NCI-H128 (cell line): ENCODE measurements at regions not wholly inside any gene's neighbourhood (a gene's known extent, or its start where the extent isn't known, plus 50 kb on each side); places are given as distances from the start of the nearest gene placed in this dataset.
"Not testable (repeated sequence)": the region's sequence is repeated elsewhere in the genome, so short reads cannot be mapped to it uniquely, and the experiment has no call there.

Experiments used
- DNase-seq: peaks from one replicate; lab custom pipeline; 2025; ENCODE audit not compliant: unreplicated experiment; lab: John Stamatoyannopoulos, UW

GRCh38 chr22:48823941-48824340 lies 1003.7 kb downstream of the BRD1 start:
- DNase-seq = no peak

- no peak for DNase-seq
Measured at GRCh38 chr22:48822278-48823233, 1005.1 kb downstream of the BRD1 start.

- DNase-seq = no peak
Measured at GRCh38 chr22:48821727-48822126, 1005.9 kb downstream of the BRD1 start.

GRCh38 chr22:48821346-48821690 lies 1006.4 kb downstream of the BRD1 start:
- DNase-seq = no peak

GRCh38 chr22:48820481-48821345 lies 1007.0 kb downstream of the BRD1 start:
- no peak for DNase-seq

GRCh38 chr22:48819961-48820360 lies 1007.7 kb downstream of the BRD1 start:
- no peak for DNase-seq

GRCh38 chr22:48819232-48819631 lies 1008.4 kb downstream of the BRD1 start:
- DNase-seq = no peak

GRCh38 chr22:48817491-48817890 lies 1010.2 kb downstream of the BRD1 start:
- not testable (repeated sequence) for DNase-seq

- DNase-seq = peak; percentile 73
Measured at GRCh38 chr22:48811885-48812284, 1015.8 kb downstream of the BRD1 start.

GRCh38 chr22:48808038-48808960 lies 1019.4 kb downstream of the BRD1 start:
- no peak for DNase-seq

- DNase-seq = peak; percentile 55
Measured at GRCh38 chr22:48807155-48807554, 1020.5 kb downstream of the BRD1 start.

GRCh38 chr22:48806227-48806781 lies 1021.4 kb downstream of the BRD1 start:
- no peak for DNase-seq

- no peak for DNase-seq
Measured at GRCh38 chr22:48805516-48805915, 1022.2 kb downstream of the BRD1 start.

GRCh38 chr22:48804811-48805301 lies 1022.8 kb downstream of the BRD1 start:
- no peak for DNase-seq

- no peak for DNase-seq
Measured at GRCh38 chr22:48803948-48804810, 1023.5 kb downstream of the BRD1 start.

- no peak for DNase-seq
Measured at GRCh38 chr22:48803171-48803947, 1024.3 kb downstream of the BRD1 start.

GRCh38 chr22:48802576-48802975 lies 1025.1 kb downstream of the BRD1 start:
- no peak for DNase-seq

GRCh38 chr22:48800886-48801607 lies 1026.6 kb downstream of the BRD1 start:
- DNase-seq = no peak
